ENCODE measurements at regions not wholly inside any gene's neighbourhood (a gene's known extent, or its start where the extent isn't known, plus 50 kb on each side); places are given as distances from the start of the nearest gene placed in this dataset.

DNA sequence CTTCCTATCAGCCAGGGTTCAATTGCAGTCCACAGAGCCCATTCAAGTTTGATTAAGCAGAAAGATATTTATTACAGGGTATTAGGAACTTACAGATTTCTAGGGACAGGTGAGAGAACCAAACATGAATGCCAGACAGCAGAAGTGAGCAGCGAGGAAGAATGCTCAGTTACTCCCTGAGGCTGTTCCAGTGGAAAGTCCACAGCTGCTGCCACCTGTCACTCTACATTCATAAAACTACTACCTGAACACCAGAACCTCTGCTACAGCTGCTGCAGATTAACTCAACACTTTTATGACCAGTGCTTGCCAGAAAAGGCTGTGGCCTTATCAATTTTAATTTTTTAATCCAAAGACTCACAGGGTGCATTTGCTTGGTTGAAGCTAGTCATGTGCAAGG lies 325.4 kb upstream of the ONECUT1 start:
- no peak for TF ChIP-seq MEF2A (IDR thresholded peaks at IDR 0.05; ENCODE audit: borderline replicate concordance, low read depth)
- TF ChIP-seq TCF12 (IDR thresholded peaks at IDR 0.05): no peak
- TF ChIP-seq GABPA (IDR thresholded peaks at IDR 0.05; ENCODE audit: low read depth): no peak
- TF ChIP-seq, protein P1, sequence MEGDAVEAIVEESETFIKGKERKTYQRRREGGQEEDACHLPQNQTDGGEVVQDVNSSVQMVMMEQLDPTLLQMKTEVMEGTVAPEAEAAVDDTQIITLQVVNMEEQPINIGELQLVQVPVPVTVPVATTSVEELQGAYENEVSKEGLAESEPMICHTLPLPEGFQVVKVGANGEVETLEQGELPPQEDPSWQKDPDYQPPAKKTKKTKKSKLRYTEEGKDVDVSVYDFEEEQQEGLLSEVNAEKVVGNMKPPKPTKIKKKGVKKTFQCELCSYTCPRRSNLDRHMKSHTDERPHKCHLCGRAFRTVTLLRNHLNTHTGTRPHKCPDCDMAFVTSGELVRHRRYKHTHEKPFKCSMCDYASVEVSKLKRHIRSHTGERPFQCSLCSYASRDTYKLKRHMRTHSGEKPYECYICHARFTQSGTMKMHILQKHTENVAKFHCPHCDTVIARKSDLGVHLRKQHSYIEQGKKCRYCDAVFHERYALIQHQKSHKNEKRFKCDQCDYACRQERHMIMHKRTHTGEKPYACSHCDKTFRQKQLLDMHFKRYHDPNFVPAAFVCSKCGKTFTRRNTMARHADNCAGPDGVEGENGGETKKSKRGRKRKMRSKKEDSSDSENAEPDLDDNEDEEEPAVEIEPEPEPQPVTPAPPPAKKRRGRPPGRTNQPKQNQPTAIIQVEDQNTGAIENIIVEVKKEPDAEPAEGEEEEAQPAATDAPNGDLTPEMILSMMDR (IDR thresholded peaks at IDR 0.05): no peak
- no peak for TF ChIP-seq CHD2 (IDR thresholded peaks at IDR 0.05; ENCODE audit: low read length, partially characterized antibody)
- no peak for TF ChIP-seq YY1 (IDR thresholded peaks at IDR 0.05; ENCODE audit: low read depth)
- TF ChIP-seq RCOR1 (IDR thresholded peaks at IDR 0.05; ENCODE audit: low read length): no peak
- no peak for TF ChIP-seq SIN3A (IDR thresholded peaks at IDR 0.05; ENCODE audit: borderline replicate concordance, low read depth, low read length)

All from SK-N-SH (cell line).